Endothelial cell of umbilical vein (primary cell): ENCODE measurements at regions not wholly inside any gene's neighbourhood (a gene's known extent, or its start where the extent isn't known, plus 50 kb on each side); places are given as distances from the start of the nearest gene placed in this dataset.

ENCODE experiments used
- BruUV-seq: library from RNA; stranded (reverse); fragments of 400-500 nt; replicated peaks from 2 replicates; lab custom pipeline; 2021; lab: Mats Ljungman, UMichigan
- CTCF ChIA-PET: fragments of 300-600, 350-600 bp; sonication (Branson Sonifier 250); formaldehyde crosslinking; loops from one replicate; lab custom pipeline; 2021; ENCODE audit warnings: antibody characterized with exemption, inconsistent platforms; lab: Charles Lee
- POLR2A ChIA-PET: fragments of 300-600, 350-600 bp; sonication (Branson Sonifier 250); formaldehyde crosslinking; loops from one replicate; lab custom pipeline; 2021; ENCODE audit warnings: antibody characterized with exemption, inconsistent platforms; lab: Charles Lee
- DNase-seq: peaks from one replicate; pipeline ENCODE4 v3.0.0-alpha.2; 2011; ENCODE audit warnings: low read depth, low spot score
- FAIRE-seq: peaks from 2 replicates; lab custom pipeline; 2011; peaks lifted over from hg19 to GRCh38; lab: Jason Lieb, UNC
- H2AFZ ChIP-seq: 2 replicates; pipeline ENCODE4 v1.6.0; 2012; ENCODE audit warnings: low read depth, low read length, control low read depth, inconsistent platforms
- H3K27ac ChIP-seq: 2 replicates; pipeline ENCODE4 v1.5.1; 2011; ENCODE audit warnings: low read depth, mild to moderate bottlenecking, control low read depth, low read length, moderate library complexity; ENCODE audit not compliant: insufficient read depth
- H3K27me3 ChIP-seq, 2 experiments: 2 replicates each; pipeline versions ENCODE4 v1.6.0 to v1.6.1; 2011; ENCODE audit warnings: low read length in 2 of 2, mixed read lengths in 1 of 2; ENCODE audit not compliant: control insufficient read depth in 2 of 2, insufficient read depth in 2 of 2
- H3K36me3 ChIP-seq, 2 experiments: 2 replicates in 1 of 2; 3 replicates in 1 of 2; pipeline ENCODE4 v1.5.1; 2011; ENCODE audit warnings: low read length in 2 of 2, mild to moderate bottlenecking in 1 of 2, moderate library complexity in 1 of 2; ENCODE audit not compliant: control insufficient read depth in 2 of 2, insufficient read depth in 2 of 2; ENCODE audit errors: extremely low read depth in 1 of 2
- H3K4me1 ChIP-seq: 3 replicates; pipeline ENCODE4 v1.5.1; 2011; ENCODE audit warnings: mild to moderate bottlenecking, low read length; ENCODE audit not compliant: control insufficient read depth, insufficient read depth; ENCODE audit errors: extremely low read depth
- H3K4me2 ChIP-seq: 2 replicates; pipeline ENCODE4 v1.6.1; 2011; ENCODE audit warnings: low read length, control low read depth, mixed read lengths; ENCODE audit not compliant: insufficient read depth
- H3K4me3 ChIP-seq, 3 experiments: fragments of 200-600 bp in 1 of 3; sonication (generic), shearing (Covaris generic) in 1 of 3; replicated peaks in 1 of 3; 2 replicates each; pipeline ENCODE4 v1.5.1; 2011 to 2016; ENCODE audit warnings: control low read depth in 3 of 3, low read length in 3 of 3, mild to moderate bottlenecking in 2 of 3, inconsistent platforms in 1 of 3, low read depth in 1 of 3, moderate library complexity in 1 of 3; ENCODE audit not compliant: insufficient read depth in 1 of 3
- H3K79me2 ChIP-seq: 2 replicates; pipeline ENCODE4 v1.6.0; 2012; ENCODE audit warnings: low read length, inconsistent platforms; ENCODE audit not compliant: control insufficient read depth, insufficient read depth
- H3K9ac ChIP-seq: replicated peaks from 2 replicates; pipeline ENCODE3; 2011; ENCODE audit warnings: low read length, control low read depth; ENCODE audit not compliant: insufficient read depth; ENCODE audit errors: extremely low read depth
- H3K9me1 ChIP-seq: replicated peaks from 3 replicates; pipeline ENCODE4 v1.6.0; 2011; ENCODE audit warnings: mild to moderate bottlenecking, low read length; ENCODE audit not compliant: control insufficient read depth, insufficient read depth; ENCODE audit errors: extremely low read depth
- H3K9me3 ChIP-seq: replicated peaks from 2 replicates; pipeline ENCODE4 v1.5.1; 2012; ENCODE audit warnings: low read length, inconsistent platforms; ENCODE audit not compliant: control insufficient read depth, insufficient read depth
- H4K20me1 ChIP-seq: replicated peaks from 2 replicates; pipeline ENCODE3; 2011; ENCODE audit warnings: mild to moderate bottlenecking, low read length; ENCODE audit not compliant: control insufficient read depth, insufficient read depth; ENCODE audit errors: extremely low read depth
- CTCF ChIP-seq, 2 donors: IDR thresholded peaks; 1 replicate in 1 of 2; 2 replicates in 1 of 2; pipeline ENCODE4 v1.5.1; 2011; ENCODE audit warnings: low read length in 2 of 2, mild to moderate bottlenecking in 2 of 2, moderate library complexity in 2 of 2, control low read depth in 1 of 2, inconsistent platforms in 1 of 2, low read depth in 1 of 2; ENCODE audit not compliant: insufficient read depth in 1 of 2; ENCODE audit errors: extremely low read depth in 1 of 2
- EZH2 ChIP-seq: IDR thresholded peaks from 2 replicates; pipeline ENCODE4 v1.6.1; 2012; ENCODE audit warnings: borderline replicate concordance, low read depth, mild to moderate bottlenecking, moderate library complexity, low read length, inconsistent platforms; ENCODE audit not compliant: severe bottlenecking
- FOS ChIP-seq: IDR thresholded peaks from 2 replicates; pipeline ENCODE4 v1.6.1; 2011; ENCODE audit warnings: mild to moderate bottlenecking, low read length, moderate library complexity, borderline replicate concordance; ENCODE audit not compliant: insufficient read depth
- GATA2 ChIP-seq: IDR thresholded peaks from 2 replicates; pipeline ENCODE4 v1.7.0; 2011; ENCODE audit warnings: low read depth, mild to moderate bottlenecking, moderate library complexity, mixed read lengths, low read length; ENCODE audit not compliant: insufficient read length, insufficient read depth
- JUN ChIP-seq: IDR thresholded peaks from 2 replicates; pipeline ENCODE4 v1.6.1; 2011; ENCODE audit warnings: borderline replicate concordance, low read depth; ENCODE audit not compliant: insufficient read length, insufficient read depth
- MAX ChIP-seq: IDR thresholded peaks from 2 replicates; pipeline ENCODE4 v1.6.1; 2011; ENCODE audit not compliant: insufficient read depth, insufficient read length
- MYC ChIP-seq: IDR thresholded peaks from one replicate; pipeline ENCODE4 v1.6.1; 2011; ENCODE audit warnings: mild to moderate bottlenecking, low read depth, low read length
- POLR2A ChIP-seq: IDR thresholded peaks from 2 replicates; pipeline ENCODE4 v1.6.1; 2012; ENCODE audit warnings: low read depth, mild to moderate bottlenecking, control low read depth, low read length
- POLR2AphosphoS5 ChIP-seq: IDR thresholded peaks from 2 replicates; pipeline ENCODE4 v1.6.1; 2012; ENCODE audit warnings: low read depth, mild to moderate bottlenecking, control low read depth, low read length, moderate library complexity; ENCODE audit not compliant: insufficient read depth
- dilution Hi-C: fragments of 300-500 bp; cut with MboI; formaldehyde crosslinking; loops from one replicate; pipeline ENCODE4 v1.15.0; 2019; ENCODE audit warnings: low sequenced_read_pairs; ENCODE audit not compliant: extremely low pct_ligation_motif_present
- intact Hi-C: fragments of 100-400 bp; cut with micrococcal nuclease; formaldehyde crosslinking; loops from one replicate; pipeline ENCODE4 v1.10.0; 2022

- Histone ChIP-seq H4K20me1 (no peaks in the 10 kb centered on the region), H3K4me1 (no peaks in the 10 kb centered on the region), H3K79me2 (no peaks in the 10 kb centered on the region), H3K4me3 (no peak overlapping the region), H3K9me3 (no peaks in the 10 kb centered on the region), H2AFZ (no peak overlapping the region), H3K9me1 (no peaks in the 10 kb centered on the region), H3K9ac (no peak overlapping the region), H3K27ac (no peak overlapping the region), H3K4me2 (no peak overlapping the region), H3K36me3 (no peaks in the 10 kb centered on the region), H3K27me3 (no peaks in the 10 kb centered on the region)
- intact Hi-C loops (no loop called here), dilution Hi-C loops (no loop called here)
- POLR2A ChIA-PET: no interaction called here
- BruUV-seq: no TSS peak
- TF ChIP-seq MAX: no peak
- no peak for TF ChIP-seq CTCF (IDR thresholded peaks at IDR 0.05; ENCODE audit: extremely low read depth in 1 of 2, insufficient read depth in 1 of 2, low read depth in 1 of 2, low read length in 2 of 2)
- no peak for TF ChIP-seq POLR2A
- no peak for TF ChIP-seq FOS
- no peak for TF ChIP-seq JUN
- no peak for TF ChIP-seq EZH2
- TF ChIP-seq POLR2AphosphoS5: no peak
- no peak for TF ChIP-seq MYC
- TF ChIP-seq GATA2: no peak
- FAIRE-seq (no peak), DNase-seq (no peak)
- CTCF ChIA-PET: no interaction called here
These were observed 135.3 kb upstream of the CENPW start for GRCh38 chr6:126204598-126204997.
